Renal cortex interstitium (tissue), 11 donors: ENCODE measurements at regions not wholly inside any gene's neighbourhood (a gene's known extent, or its start where the extent isn't known, plus 50 kb on each side); places are given as distances from the start of the nearest gene placed in this dataset.

Experiments used
- DNase-seq, 11 donors: peaks; one replicate each; pipeline ENCODE4 v3.0.0-alpha.2; 2013; ENCODE audit warnings: low read depth in 9 of 11, low spot score in 4 of 11; ENCODE audit errors: extremely low read depth in 1 of 11

- no peak for DNase-seq
These were observed 51.7 kb upstream of the ACVR2A start for GRCh38 chr2:147792966-147793617.

GRCh38 chr2:147790580-147790979, 54.2 kb upstream of the ACVR2A start:
- no peak for DNase-seq

DNA sequence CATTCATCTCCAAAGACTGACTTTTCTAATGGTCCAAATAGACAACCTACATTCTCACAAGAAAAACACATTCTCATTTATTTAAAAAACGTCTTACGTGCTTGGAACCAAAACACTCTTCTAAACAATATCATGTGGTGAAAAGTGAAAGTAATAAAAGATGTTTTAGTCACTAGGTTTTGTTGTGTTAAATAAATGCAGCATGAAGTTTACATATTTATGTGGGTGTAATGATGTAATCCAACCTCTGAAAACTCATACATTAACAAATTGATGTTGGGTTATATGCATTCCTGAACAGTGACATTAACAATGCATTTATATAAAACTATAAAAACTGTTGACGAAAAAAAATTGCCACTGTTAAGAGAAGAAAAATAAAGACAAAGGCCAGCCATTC, 55.1 kb upstream of the ACVR2A start:
- DNase-seq = no peak

- no peak for DNase-seq
These were observed 55.5 kb upstream of the ACVR2A start for GRCh38 chr2:147789287-147789686.

GRCh38 chr2:147782141-147782930, 62.5 kb upstream of the ACVR2A start:
- no peak for DNase-seq

GRCh38 chr2:147779440-147779839, 65.4 kb upstream of the ACVR2A start:
- no peak for DNase-seq

- peak in 1 of 11 donors; percentile 1 for DNase-seq
These were observed 67.4 kb upstream of the ACVR2A start for GRCh38 chr2:147777394-147777793.

DNA sequence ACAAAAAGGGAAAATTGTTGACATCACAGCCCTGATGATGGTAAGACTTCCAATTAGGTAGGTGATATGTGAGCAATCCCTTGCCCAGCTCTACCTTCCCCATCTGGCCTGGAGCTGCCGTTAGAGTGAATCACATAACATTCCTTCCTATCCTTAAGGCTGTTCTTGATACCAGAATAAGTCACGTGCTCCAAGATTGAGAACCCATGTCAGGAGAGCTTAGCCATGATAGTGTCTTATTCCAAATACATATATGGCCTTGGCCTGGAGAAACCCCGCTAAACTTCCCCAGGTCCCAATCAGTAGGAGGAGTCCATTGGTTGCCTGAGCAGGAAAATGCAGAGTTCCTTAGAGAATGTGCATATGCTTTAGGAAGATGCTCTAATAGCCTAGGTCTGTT, 70.0 kb upstream of the ACVR2A start:
- no peak for DNase-seq

DNA sequence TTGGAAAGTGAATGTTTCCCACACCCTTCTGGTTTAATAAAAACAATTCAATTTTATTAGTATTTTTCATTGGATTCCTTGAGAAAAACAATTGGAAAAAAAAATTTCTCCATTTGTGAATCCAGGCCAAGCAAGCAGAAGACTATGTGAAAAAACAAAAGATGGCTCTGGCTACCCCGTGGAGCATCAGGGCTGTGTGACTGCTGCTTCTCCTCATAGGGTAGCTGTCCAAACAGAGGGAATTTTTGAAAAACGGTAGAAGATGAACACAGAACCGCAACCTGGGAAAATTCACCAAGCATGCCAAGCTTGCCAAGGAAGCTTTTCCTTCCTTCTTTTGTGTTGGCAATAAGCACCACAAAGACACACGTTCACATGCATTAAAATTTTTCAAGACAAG, 71.3 kb upstream of the ACVR2A start:
- no peak for DNase-seq

DNA sequence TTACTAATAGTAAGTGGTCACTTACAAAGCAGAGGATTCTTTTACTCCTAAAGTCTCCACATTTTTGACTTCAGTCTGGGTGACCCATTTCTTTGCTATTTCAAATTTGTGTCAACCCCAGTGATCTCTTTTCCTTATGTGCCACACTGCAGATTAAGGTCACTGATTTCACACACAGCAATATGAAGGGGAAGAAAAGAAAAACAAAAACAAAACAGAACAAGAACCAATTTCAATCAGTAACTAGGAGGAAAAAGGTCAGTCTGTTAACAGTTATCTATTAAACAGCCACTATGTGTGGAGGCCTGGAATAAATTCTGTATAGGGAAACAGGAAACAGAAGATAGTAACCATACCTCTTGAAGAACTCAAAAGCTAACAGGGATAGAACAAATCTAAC, 72.0 kb upstream of the ACVR2A start:
- no peak for DNase-seq

DNA sequence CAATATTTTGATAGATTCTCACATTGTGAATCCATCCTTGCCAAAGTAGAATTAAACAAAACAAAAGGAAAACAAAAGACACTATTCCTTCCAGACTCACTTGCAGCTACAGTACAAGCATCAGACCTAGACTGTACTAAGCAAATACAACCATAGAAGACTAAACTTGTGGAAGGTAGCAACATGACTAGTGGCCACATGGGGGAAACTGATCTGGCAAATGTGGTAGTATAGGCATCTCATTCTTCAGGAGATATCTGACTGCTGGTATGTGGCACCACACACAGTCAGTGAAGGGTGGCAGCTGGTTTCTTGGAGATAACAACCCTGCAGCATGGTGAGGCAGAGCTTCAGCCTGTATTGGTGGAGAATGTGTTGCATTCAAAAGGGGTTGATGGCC, 81.0 kb upstream of the ACVR2A start:
- no peak for DNase-seq

- no peak for DNase-seq
These were observed 83.8 kb upstream of the ACVR2A start for GRCh38 chr2:147760984-147761383.

DNA sequence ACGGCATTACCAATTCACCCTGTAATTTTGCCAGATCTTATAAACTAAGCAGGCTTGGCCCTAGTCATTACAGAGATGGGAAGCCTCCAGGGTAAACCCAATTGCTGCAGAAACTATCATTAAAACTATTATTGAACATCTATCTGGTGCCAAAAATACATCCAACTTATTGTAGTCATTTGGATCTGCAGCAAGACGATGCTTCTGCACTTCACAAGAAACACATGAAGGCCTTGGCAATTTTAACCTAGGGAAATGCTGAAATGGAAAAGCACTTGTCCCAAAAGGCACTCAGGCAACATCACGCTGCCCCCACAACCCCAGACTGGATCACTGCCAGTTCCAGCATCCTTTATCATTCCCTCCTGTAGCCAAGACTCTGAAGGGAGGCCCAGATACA, 85.3 kb upstream of the ACVR2A start:
- no peak for DNase-seq

DNA sequence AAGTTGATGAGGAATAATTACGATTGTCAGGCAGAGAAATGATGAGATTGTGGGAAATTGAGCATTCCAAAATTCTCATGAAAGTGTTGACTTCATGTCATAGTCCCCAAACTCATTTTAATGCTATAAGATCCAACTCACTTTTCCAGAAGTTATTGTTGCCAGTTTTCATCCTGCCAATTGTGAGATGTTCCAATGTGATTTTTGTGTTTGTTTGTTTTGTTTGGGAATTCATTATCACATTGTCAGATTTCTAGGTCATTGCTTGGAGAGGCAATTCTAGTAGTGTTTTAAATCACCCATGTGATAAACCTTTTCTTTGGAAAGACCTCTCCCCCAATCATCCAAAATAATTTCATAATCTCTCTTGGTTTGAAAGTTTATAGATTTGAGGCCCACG, 86.0 kb upstream of the ACVR2A start:
- DNase-seq = no peak

DNA sequence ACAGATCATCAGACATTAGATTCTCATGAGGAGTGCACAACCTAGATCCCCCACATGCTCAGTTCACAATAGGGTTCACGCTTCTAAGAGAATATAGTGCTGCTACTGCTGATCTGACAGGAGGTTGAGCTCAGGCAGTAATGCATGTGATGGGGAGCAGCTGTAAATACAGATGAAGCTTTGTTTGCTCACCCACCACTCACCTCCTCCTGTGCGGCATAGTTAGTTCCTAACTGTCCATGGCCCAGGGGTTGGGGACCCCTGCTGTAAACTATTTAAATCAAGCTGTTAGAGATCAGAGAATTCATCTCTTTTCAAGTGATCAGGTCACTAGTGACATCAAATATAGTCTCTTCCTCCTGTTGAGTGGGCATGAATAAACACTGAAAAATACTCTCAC, 88.8 kb upstream of the ACVR2A start:
- DNase-seq = no peak

DNA sequence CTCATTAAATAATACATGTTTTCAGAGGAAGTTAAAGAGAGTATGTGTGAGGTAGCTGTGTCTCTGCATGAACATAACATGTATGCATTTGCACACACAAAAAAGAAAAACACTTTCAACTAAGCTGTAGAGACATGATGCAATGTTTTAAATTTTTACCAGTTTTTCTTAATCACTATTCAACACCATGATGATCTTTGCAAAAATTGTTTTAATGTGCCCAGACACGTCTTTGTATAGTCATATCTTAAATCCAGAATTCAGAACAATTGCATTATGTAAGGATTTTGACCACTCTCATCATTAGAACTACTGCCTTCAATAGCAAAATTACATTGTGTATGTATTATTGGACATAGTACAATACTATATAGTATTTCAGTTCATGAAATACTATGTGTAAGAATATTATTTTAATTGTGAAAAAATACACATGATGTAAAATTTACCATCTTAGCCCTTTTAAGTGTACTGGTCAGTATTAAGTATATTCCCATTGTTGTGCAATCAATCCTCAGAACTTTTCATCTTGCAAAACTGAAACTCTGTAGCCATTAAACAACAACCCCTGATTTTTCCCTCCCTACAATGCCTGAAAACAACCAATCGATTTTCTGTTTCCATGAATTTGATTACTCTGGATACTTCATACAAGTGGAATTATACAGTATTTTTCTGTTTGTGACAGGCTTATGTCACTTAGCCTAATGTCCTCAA, 104.5 kb upstream of the ACVR2A start:
- no peak for DNase-seq

DNA sequence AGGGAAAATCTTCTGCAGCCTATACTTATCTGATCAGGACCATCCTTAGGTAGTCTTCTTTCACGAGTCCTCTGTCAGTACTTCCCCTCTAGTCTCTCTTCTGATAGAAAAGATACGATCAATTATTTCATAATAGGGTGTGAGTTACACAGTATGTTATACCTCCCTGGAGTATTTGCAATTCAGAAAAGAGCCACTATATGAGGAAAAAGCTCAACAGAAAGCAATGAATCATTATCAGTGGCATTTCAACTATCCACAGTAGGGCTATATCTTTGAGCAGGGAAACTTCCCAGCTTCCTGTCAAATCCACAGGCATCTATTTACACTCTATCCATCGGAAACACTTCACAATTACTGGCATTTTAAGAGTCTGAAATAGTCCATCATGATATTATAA, 105.3 kb upstream of the ACVR2A start:
- no peak for DNase-seq

DNA sequence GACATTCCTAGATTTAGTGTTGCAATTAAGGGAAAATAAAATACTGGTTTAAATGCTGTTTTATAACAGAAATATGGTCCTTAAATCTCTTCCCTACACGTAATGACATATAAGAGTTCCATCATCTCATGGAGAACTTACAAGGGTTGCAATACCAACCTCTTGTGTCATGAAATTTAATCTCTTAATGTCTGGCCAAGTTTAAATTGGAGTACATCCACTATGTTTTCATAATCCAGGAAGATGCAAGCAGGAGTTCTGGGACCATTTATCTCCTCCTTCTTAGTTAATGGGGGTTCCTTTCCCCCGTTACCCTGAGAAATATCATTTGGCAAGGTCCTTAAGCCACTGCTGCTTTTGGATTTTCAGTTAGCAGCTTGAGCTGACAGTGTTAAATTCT, 126.0 kb upstream of the ACVR2A start:
- no peak for DNase-seq

DNA sequence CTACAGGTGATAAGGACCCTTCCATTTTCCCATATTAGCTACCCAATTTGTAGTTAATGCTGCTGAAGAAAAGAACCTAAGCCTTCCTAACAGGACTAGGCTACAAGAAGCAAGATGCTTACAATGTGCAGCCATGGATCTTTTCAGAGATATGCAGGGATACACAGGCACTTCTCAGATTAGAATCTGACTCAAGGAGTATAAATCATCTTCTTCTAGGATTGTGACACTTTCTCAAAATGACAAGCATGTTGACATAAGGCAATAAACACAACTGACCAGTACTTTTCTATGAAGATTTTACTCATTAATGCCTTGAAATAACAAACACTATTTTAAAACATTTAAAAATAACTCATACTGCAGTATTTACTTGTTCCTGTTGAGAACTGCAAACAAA, 127.9 kb upstream of the ACVR2A start:
- no peak for DNase-seq

DNA sequence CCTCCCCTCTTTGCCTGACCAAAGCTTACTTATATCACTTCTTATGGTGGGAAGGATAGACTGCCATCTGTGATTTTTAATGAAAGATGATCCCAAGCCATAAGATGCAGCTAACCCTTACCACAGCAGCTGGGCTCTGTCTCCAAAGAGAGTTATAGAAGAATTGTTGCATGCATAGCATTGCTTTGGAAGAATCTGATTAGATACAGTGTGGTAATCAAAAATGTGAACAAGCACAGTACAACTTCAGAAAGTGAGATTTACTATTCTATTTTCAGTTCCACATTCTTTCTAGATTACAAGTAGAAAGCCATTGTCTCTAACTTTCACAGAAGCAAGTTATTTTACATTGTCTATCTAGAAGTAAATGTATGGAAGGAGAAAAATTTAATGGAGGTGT, 129.0 kb upstream of the ACVR2A start:
- no peak for DNase-seq
